ENCODE measurements at regions not wholly inside any gene's neighbourhood (a gene's known extent, or its start where the extent isn't known, plus 50 kb on each side); places are given as distances from the start of the nearest gene placed in this dataset.

- TF ChIP-seq CTCF (IDR thresholded peaks at IDR 0.05) (no peak), POLR2A (IDR thresholded peaks at IDR 0.05) (no peak)
Measured at GRCh38 chr6:169863710-169864109, 112.3 kb downstream of the ERMARD start.

Measured in testis (tissue), 2 donors.